Fibroblast of mammary gland (primary cell): ENCODE measurements at regions not wholly inside any gene's neighbourhood (a gene's known extent, or its start where the extent isn't known, plus 50 kb on each side); places are given as distances from the start of the nearest gene placed in this dataset.

Source experiments
- DNase-seq: peaks from one replicate; pipeline ENCODE4 v3.0.0-alpha.2; 2010; ENCODE audit warnings: low read depth
- H3K4me3 ChIP-seq: 2 replicates; pipeline ENCODE4 v1.5.1; 2011; ENCODE audit warnings: low read depth, mild to moderate bottlenecking, low read length, moderate library complexity; ENCODE audit not compliant: control insufficient read depth
- CTCF ChIP-seq: conservative IDR thresholded peaks from 2 replicates; pipeline ENCODE4 v1.5.1; 2011; ENCODE audit warnings: low read depth, low read length, inconsistent platforms; ENCODE audit not compliant: control insufficient read depth, insufficient read depth

GRCh38 chr15:37860896-37861295, 73.5 kb upstream of the TMCO5A start:
- H3K4me3 ChIP-seq = no peak overlapping the region
- no peak for DNase-seq
- TF ChIP-seq CTCF = no peak

GRCh38 chr15:37865687-37866086, 68.8 kb upstream of the TMCO5A start:
- no peak for TF ChIP-seq CTCF
- DNase-seq = no peak
- H3K4me3 ChIP-seq = no peak overlapping the region

- no peak for DNase-seq
- H3K4me3 ChIP-seq = no peak overlapping the region
- TF ChIP-seq CTCF = no peak
Measured at GRCh38 chr15:37870711-37871110, 63.7 kb upstream of the TMCO5A start.

- no peak overlapping the region for H3K4me3 ChIP-seq
- no peak for TF ChIP-seq CTCF
- DNase-seq = peak; percentile 5
Measured at GRCh38 chr15:37872661-37873060, 61.8 kb upstream of the TMCO5A start.

- no peak for TF ChIP-seq CTCF
- DNase-seq = peak; percentile 48
- H3K4me3 ChIP-seq = no peak overlapping the region
Measured at GRCh38 chr15:37873336-37873735, 61.1 kb upstream of the TMCO5A start.

- H3K4me3 ChIP-seq = no peak overlapping the region
- DNase-seq = no peak
- TF ChIP-seq CTCF = no peak
Measured at GRCh38 chr15:37876900-37877299, 57.5 kb upstream of the TMCO5A start.
